Right lung (tissue), 2 donors: ENCODE measurements at regions not wholly inside any gene's neighbourhood (a gene's known extent, or its start where the extent isn't known, plus 50 kb on each side); places are given as distances from the start of the nearest gene placed in this dataset.
"Not testable (repeated sequence)": the region's sequence is repeated elsewhere in the genome, so short reads cannot be mapped to it uniquely, and the experiment has no call there.

ENCODE experiments used
- DNase-seq, 2 donors: peaks; one replicate each; pipeline ENCODE4 v3.0.0-alpha.2; 2013

DNA sequence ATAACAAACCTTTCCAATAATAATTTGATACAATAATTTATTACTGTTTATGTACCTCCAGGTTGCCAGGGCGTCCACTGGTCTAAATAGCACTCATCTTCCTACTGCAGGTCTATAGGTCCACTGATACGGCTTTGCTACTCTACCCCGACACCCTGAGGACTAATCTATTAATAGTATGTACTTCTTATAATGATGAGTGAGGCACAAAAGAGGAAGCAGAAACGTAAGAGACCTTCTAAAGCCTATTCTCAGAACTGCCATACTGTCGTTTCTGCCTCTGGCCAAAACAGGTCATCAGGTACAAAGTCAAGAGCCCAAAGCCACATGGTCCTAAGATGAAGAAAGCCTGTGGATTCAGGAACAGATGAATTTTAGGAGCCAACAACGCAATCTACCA is 163.2 kb upstream of the GRM7 start:
- no peak for DNase-seq

DNA sequence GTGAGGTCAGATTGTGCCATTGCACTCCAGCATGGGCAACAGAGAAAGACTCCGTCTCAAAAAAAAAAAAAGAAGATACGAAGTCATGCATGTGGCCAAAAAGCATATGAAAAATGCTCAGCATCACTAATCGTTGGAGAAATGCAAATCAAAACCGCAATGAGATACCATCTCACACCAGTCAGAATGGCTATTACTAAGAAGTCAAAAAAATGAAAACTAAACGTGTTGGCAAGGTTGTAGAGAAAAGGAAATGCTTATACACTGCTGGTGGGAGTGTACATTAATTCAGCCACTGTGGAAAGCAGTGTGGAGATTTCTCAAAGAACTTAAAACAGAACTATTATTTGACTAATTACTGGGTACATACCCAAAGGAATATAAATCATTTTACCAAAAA is 156.1 kb upstream of the GRM7 start:
- DNase-seq = not testable (repeated sequence)

DNA sequence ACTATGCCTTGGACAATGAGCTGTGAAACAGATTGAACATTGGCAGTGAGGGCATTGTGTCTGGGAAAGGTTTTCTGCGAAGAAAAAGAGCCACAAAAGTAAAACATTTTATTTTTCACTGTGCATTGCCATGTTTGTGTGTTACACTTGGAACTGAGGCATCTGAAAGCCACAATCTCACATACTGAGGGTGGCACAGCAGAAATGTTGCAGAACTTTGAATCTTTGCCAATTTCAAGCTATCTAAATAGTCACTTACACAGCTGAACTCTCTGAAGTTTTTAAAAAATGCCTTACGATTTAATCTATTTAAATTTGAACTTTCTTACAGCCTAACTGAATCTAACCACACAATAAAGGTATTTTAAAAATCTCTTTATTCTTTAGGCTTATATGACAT is 154.1 kb upstream of the GRM7 start:
- DNase-seq = no peak

DNA sequence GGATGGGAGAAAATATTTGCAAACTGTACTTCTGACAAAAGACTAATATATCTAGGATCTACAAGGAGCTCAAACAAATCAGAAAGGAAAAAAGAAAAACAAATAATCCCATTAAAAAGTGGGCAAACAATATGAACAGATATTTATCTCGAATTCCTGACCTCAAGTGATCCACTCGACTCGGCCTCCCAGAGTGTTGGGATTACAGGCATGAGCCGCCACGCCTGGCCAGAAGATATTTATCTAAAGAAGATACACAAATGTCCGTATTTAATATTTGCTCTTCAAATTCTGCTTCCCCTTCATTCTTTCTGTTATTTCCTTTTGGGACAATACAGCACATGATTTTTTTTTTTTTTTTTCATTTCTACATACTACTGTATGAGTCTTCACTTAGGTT is 151.7 kb upstream of the GRM7 start:
- no peak for DNase-seq

DNA sequence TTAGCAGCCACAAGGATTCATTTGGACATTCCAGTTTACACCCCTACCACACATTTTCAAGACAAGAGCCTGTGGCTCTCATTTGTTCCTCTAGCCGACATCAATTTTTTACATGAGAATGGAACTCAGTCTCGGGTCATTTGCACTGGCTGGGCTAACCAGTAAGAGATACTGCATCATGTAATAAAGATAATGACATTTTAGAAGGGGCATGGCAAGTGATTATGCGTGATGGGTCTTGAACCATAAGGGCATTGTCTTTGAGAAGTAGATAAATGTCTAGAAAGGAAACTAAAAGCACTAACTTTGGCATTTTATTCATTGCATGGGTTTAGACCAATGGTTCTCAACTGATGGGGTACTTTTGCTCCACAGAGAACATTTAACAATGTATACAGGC is 146.0 kb upstream of the GRM7 start:
- DNase-seq = no peak

DNA sequence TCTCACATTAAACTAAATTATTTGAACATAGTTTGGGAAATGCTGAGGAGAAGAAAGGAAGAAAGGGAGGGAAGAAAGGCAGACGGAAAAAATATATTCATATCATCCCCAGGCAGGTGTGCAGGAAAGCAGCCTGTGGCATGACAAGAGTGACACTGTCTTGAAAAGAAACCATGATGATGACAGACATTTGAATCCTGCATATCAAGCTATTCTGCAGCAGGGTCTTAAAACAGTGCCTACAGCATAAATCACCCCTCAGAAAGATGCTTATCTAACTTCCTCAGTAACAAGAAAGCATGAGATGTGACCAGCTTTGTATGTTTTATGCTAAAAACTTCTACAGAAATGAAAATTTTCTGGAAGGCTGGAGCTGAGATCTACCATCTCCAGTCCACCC is 144.5 kb upstream of the GRM7 start:
- DNase-seq = no peak

DNA sequence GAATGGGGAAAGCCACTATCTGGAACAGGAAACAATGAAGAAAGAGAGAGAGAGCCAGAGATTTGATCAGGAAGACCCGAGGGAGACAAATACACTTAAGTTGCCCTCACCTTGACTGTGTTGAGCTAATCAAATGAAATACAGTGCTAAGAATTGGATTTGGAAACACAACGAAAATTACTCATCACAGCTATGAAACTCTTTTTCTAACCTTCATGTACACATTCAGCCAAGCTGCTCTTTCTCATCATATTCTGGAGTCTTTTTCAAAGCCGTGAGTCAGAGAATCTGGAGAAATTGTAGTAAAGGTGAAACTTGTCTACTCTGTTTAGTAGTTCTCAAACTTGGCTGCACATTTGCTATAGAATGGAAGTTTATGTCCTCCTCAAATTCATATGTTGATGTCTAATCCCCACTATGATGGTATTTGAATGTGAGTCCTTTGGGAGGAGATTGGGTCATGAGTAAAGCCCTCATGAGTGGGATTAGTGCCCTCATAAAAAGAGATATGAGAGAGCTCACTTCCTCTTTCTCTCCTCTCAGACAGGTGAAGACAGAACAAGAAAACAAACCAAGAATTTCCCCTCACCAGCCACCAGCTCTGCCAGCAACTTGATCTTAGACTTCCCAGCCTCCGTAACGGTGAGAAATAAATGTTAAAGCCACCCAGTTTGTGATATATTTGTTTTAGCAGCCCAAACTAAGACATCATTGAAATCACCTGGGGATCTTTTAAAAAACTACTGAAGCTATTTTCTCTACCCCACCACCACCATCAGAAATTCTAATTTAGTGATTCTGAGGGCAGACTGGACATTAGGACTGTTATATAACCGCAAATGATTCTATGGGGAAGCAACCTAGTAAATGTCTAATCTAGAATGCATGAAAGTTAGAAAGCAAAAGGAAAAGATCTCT is 143.6 kb upstream of the GRM7 start:
- DNase-seq = no peak

DNA sequence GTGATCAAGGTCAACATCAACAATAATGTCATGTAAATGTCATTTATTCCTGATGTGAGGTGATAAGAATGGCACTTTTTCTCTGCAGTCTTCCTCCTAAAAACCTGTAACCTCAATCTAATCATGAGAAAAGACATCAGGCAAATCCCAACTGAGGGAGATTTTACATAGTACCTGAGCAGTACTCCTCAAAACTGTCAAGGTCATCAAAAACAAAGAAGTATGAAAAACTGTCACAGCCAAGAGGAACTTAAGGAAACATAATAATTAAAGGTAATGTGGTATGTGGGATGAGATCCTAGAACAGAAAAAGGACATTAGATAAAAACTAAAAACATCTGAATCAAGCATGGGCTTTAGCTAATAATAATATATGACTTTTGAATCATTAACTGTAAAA is 140.9 kb upstream of the GRM7 start:
- DNase-seq = no peak

DNA sequence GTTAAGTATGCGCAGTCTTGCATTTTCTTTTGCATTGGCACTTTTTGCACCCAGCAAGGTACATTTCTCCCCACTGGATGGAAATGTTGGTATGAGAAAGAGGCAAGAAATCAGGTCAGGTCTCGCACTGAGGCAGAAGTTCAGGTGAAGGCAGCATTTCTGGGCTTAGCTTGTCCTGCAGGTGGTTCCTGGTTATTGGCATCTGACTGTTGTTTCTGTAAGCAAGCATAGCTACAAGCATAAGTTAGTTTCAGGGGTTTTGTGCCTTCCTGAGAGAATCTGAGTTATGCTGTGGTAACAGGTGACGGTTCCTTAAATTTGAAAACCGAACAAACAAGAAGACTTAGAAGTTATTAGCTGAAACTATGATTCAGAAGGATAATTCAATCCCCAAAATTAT is 139.4 kb upstream of the GRM7 start:
- DNase-seq = no peak

DNA sequence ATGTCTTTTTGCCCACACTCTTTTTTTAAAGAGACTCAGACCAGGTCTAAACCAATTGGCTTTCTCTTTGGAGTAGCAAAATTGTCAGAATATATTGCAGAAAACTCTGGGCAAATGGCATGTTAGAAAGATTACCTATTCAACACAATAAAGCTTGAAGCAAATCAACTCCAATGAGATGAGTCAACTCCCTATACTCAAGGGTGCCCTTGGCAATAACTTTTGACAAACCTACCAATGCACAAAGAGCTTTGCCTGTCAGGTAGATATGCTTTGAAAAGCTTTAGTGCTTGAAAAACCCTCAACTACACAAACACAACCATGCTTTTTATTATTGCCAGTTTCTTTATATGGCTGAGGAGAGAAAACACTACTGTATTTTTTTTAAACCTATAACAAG is 137.7 kb upstream of the GRM7 start:
- DNase-seq = no peak

DNA sequence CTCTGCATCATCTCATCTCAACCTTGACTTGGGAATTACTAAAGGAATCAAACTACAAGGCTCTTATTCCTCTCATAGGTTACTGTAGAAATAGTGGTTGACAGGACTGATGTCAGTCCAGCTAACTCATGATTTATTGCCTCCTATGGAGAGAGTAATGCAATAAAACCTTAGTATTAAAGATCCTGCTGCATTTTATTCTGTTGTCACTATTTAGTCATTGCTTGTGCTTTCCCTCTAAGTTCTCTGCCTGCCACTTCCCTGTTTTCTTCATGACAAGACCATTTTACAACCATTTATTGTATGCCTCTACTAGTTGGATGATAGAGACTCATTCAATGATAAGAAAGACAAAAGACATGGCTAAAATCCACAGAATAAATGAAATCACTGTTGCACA is 134.1 kb upstream of the GRM7 start:
- DNase-seq = no peak

DNA sequence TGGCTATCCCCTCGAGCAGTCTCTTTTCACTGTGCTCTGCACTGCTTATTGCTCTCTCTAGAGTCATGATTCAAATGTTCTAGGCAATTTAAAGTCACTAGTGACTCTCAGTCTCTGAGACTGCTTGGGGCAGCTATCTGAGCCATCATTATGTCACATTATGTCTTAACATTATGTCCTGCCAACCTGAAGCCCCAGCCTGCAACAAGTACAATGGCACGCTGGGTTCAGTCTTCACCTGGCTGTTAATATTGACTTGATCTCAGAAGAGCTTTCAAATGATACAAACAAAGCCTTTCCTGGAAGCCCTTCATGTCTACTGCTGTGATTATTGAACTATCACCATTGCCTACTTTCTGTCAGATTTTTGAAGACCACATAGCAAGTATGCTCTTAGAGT is 128.1 kb upstream of the GRM7 start:
- no peak for DNase-seq

DNA sequence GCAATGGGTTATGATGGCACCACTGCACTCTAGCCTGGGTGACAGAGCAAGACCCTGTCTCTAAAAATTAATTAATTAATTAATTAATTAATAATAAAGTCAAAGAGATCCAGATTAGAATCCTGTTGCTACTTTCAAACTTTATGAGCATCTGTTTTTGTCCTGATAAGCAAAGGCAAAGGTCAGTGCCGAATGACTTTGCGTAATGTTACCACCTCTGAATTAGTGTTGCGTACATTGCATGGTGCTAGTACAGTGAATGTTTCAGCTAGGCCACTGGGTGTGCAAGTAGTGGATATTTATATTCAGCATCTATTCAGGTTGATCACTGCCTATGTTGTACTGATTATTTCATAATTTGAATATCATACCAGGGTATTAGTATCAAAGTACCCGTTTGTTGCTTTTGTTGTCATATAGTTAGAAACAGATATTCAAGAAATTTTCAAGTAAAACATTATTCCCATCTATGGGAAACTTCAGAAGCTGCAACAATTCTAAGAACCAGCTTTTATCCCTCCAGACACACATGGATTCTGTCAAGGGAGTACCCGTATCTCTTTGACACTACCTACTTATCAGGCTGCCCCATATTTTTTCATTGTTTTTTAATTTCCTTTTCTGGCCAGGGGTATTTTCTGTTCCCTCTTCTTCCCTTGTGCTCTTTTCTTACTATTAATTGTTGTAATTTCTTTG is 127.1 kb upstream of the GRM7 start:
- DNase-seq = no peak

DNA sequence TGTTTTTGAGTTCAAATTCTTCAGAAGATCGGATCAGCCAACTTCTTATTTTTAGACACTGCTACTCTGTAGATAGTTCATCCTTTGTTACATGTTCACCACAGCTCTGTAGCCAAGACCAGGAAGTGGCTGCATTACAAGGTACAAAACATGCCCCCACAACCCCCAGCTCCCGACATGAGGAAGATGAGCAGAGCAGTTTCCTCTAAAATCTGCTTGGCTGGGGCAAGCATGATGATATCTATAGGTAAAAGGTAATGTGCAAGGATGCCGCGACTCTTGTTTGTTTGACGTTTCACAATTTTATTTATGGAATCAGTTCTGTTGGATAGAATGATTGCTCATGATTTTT is 126.5 kb upstream of the GRM7 start:
- no peak for DNase-seq

DNA sequence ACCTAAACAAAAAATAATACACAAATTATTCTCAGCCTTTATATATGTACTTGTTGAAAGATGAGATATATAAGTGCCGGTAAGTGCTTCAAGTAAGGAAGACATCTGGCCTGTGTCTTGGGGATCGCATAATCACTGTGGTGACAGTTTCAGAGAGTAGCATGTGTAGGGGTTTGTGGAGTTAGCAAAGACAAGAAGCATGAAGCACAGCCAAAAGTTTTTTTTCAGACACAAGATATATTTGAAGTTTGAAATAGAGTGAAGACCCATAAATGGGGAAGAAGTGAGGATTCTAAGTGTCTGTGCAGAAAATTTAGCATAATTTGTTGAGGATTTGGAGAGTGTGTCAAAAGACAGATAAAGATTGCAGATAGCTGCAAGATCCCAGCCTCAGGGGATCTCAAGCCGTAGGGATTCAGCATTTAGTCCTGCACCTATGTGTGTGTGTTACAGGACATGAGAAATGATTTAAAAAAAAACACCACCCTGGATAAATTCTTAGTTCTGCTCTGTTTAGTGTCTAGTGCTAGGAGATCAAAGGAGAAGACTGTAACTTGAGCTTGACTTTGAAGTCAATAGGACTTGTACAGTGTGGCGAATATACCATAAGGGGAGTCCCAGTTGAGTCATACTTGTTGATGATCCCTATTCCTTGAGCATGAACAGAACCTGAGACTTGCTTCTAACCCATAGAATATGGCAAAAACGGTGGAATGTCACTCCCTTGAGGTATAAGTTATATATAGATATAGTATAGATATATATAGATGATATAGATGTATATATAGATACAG is 123.9 kb upstream of the GRM7 start:
- no peak for DNase-seq

DNA sequence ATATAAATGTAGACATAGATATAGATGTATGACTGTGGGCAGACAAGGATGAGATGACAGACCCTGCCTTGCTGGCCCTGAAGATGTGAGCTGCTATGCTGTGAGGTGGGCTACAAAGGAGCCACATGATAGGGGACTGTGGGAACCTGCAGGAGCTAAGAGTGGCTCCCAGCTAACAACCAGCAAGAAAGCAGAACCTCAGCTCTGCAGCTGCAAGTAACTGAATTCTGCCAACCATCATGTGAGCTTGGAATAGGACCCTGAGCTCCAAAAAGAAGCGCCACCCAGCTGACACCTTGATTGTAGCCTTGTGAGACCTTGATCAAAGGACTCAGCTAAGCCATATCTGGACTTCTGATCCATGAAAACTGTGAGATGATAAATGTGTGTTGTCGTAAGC is 123.3 kb upstream of the GRM7 start:
- DNase-seq = no peak

DNA sequence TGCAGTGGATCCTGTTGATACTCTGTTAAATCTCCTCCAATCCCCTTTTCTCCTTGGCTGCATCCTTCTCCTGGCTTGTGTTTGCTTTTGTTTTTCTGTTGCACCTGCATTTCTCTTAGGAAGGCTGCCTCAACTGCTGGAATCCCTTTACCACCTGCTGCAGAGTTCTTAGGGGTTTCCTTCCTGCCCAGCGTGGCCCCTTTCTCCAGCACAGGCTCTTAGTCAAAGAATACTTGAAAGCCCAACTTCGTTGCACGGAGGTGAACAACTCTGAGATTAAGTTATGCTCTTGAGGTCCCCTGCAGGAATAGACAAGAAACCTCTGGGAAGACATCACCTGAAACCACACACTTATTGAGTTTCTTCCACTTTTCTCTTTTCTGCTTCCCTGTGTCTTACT is 121.6 kb upstream of the GRM7 start:
- DNase-seq = no peak

DNA sequence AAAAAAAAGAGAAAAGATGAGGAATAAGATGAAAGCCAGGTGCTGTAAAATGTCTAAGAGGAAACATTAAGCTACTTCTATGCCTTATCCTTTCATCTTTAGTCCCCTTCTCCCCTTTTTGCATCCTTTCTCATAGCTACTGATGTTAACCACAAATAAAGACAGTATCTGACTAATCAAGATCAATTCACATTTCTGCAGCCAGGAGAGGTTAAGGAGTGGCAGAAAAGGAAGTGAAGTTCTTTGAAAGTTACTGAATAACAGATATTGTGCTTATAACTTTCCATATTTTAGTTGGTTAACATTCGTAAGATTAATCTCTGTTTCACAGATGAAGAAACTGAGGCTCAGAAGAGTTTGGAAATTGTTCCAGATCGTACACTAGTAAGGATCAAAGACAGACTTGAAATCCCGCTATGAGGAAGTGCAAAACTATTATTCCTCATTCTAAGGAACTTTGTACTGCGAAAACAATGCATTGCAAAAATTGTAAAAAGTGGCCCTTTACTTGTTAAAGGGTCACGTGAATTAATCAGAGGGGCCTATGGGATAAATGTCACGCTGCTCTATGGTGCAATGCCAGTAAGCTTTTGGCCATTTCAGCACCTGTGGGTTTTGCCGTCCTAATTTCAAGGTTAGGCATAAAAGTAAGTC is 117.7 kb upstream of the GRM7 start:
- DNase-seq = no peak

DNA sequence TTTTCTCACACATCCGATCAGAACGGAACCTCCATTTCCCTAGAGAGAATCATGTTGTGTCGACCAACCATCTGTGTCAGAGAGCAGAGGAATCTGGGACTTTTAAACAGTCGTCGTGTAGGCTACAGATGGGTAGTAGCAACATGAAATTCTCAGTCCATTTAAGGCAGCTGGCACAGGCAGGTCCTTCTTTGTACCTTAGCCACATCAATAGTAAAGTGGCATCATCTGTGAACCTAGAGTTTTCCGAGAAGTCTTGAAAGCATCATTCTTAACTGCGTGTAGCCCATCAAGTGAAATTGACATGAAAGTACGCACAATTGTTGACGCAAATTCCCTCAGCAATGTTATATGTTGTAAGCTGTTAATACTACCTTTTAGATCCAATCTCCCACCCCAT is 114.5 kb upstream of the GRM7 start:
- DNase-seq = no peak

DNA sequence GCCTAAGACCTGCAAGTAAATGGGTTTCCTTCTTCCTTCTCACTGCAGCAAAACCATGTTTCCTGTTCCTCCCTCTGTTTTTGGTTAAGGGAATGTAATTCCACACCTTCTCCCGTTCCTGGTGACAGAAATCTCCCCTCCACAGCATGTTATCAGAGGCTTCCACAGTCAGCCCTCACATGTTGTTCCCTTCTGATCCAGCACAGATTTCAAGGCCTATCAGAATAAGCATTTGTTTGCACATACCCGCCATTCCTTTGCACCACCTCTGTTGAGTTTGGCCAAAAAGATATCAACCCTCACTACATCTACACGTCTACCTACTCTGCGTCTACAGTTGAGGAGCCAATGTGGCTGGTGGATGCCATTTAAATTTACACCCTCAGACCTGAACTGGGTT is 113.9 kb upstream of the GRM7 start:
- DNase-seq = no peak

DNA sequence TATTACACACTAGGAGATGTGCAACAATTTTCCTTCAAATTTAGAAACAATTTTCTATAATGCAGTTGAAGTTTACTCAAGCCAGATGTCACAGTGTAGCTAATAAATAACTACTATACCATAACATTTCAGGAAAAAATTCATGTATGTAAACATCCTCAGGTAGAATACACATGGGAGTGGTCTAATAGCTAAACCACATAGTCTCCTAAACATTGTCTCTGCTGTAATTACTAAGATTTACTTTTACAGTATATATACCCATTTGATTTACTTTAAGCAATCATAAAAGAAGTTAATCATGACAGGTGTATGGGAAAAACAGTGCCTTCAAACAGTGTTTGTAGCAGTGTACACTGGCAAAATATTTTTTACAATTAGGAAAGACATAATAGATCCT is 110.1 kb upstream of the GRM7 start:
- no peak for DNase-seq

DNA sequence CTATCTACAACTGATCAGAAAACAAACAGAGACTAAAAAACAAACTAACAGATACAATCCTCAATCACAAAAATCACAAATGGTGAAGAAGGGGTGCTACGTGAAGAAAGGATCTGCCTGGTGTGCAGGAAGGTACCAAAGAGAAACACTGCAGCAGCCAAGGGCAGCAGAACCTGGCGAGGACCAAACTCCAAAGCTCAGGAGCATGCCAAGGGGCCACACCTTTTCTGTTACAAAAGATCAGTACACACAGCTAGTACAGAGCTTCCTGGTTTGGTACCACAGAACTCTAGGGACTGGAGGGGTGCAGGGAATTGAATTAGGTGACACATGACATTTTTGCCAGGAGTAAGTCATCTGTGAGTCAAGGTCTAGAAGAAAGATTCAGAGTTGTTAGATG is 107.4 kb upstream of the GRM7 start:
- DNase-seq = no peak
